Osteoblast (primary cell): ENCODE measurements at regions not wholly inside any gene's neighbourhood (a gene's known extent, or its start where the extent isn't known, plus 50 kb on each side); places are given as distances from the start of the nearest gene placed in this dataset.

Source experiments
- DNase-seq: peaks from one replicate; pipeline ENCODE4 v3.0.0; 2011; ENCODE audit warnings: low spot score, mixed read lengths; ENCODE audit not compliant: insufficient read length; ENCODE audit errors: missing footprints
- H2AFZ ChIP-seq: 2 replicates; pipeline ENCODE4 v1.6.0; 2011; ENCODE audit warnings: mild to moderate bottlenecking, low read length
- H3K27ac ChIP-seq: 2 replicates; pipeline ENCODE4 v1.5.1; 2011; ENCODE audit warnings: mild to moderate bottlenecking, low read depth, low read length, moderate library complexity
- H3K27me3 ChIP-seq: 2 replicates; pipeline ENCODE4 v1.6.0; 2012; ENCODE audit warnings: mild to moderate bottlenecking, control low read depth, inconsistent platforms, low read length, moderate library complexity; ENCODE audit not compliant: insufficient read depth
- H3K36me3 ChIP-seq: 2 replicates; pipeline ENCODE4 v1.5.1; 2011; ENCODE audit warnings: mild to moderate bottlenecking, low read length, control low read depth, moderate library complexity; ENCODE audit not compliant: insufficient read depth
- H3K4me1 ChIP-seq: 2 replicates; pipeline ENCODE4 v1.5.1; 2011; ENCODE audit warnings: mild to moderate bottlenecking, low read length, control low read depth, moderate library complexity; ENCODE audit not compliant: insufficient read depth
- H3K4me2 ChIP-seq: 2 replicates; pipeline ENCODE4 v1.6.0; 2011; ENCODE audit warnings: mild to moderate bottlenecking, low read length; ENCODE audit not compliant: insufficient read depth
- H3K4me3 ChIP-seq: fragments of 200-600 bp; sonication (generic); 3 replicates; pipeline ENCODE4 v1.5.1; 2012; ENCODE audit warnings: mild to moderate bottlenecking, low read length, inconsistent platforms; ENCODE audit not compliant: insufficient read depth
- H3K79me2 ChIP-seq: 2 replicates; pipeline ENCODE4 v1.6.0; 2012; ENCODE audit warnings: mild to moderate bottlenecking, low read length, control low read depth, inconsistent platforms; ENCODE audit not compliant: insufficient read depth
- H3K9me3 ChIP-seq: 2 replicates; pipeline ENCODE4 v1.5.1; 2011; ENCODE audit warnings: low read depth, low read length, control low read depth
- H4K20me1 ChIP-seq: 2 replicates; pipeline ENCODE4 v1.6.0; 2012; ENCODE audit warnings: mild to moderate bottlenecking, low read length, control low read depth; ENCODE audit not compliant: insufficient read depth
- TF ChIP-seq, protein P1 (sequence below): IDR thresholded peaks from 2 replicates; pipeline ENCODE4 v1.5.1; 2011; ENCODE audit warnings: mild to moderate bottlenecking, low read depth, low read length, moderate library complexity; ENCODE audit errors: extremely low read depth

DNA sequence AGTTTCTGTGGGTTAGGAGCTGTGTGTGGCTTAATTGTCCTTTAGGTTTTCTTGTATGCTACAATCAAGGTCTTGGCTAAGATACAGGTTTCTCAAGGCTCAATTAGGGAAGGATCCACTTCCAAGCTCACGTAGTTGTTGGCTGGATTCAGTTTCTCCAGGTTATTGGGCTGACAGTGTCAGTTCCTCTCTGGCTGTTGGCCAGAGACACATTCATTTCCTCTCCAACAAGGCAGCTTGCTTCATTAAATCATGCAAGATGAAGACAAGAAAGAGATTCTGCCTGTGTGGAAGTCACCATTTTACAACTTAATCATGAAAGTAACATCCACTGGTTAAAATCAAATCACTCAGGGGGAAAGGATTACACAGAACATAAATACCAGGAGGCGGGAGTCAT is 275.7 kb upstream of the KIF2A start:
- H3K4me2 ChIP-seq = no peak overlapping the region
- no peaks in the 10 kb centered on the region for H3K4me1 ChIP-seq
- no peaks in the 10 kb centered on the region for H4K20me1 ChIP-seq
- TF ChIP-seq, protein P1, sequence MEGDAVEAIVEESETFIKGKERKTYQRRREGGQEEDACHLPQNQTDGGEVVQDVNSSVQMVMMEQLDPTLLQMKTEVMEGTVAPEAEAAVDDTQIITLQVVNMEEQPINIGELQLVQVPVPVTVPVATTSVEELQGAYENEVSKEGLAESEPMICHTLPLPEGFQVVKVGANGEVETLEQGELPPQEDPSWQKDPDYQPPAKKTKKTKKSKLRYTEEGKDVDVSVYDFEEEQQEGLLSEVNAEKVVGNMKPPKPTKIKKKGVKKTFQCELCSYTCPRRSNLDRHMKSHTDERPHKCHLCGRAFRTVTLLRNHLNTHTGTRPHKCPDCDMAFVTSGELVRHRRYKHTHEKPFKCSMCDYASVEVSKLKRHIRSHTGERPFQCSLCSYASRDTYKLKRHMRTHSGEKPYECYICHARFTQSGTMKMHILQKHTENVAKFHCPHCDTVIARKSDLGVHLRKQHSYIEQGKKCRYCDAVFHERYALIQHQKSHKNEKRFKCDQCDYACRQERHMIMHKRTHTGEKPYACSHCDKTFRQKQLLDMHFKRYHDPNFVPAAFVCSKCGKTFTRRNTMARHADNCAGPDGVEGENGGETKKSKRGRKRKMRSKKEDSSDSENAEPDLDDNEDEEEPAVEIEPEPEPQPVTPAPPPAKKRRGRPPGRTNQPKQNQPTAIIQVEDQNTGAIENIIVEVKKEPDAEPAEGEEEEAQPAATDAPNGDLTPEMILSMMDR = no peak
- no peaks in the 10 kb centered on the region for H3K79me2 ChIP-seq
- H3K36me3 ChIP-seq = no peaks in the 10 kb centered on the region
- no peak overlapping the region for H3K4me3 ChIP-seq
- H3K9me3 ChIP-seq = no peaks in the 10 kb centered on the region
- H3K27ac ChIP-seq = no peak overlapping the region
- H3K27me3 ChIP-seq = no peaks in the 10 kb centered on the region
- no peak overlapping the region for H2AFZ ChIP-seq
- DNase-seq = no peak

DNA sequence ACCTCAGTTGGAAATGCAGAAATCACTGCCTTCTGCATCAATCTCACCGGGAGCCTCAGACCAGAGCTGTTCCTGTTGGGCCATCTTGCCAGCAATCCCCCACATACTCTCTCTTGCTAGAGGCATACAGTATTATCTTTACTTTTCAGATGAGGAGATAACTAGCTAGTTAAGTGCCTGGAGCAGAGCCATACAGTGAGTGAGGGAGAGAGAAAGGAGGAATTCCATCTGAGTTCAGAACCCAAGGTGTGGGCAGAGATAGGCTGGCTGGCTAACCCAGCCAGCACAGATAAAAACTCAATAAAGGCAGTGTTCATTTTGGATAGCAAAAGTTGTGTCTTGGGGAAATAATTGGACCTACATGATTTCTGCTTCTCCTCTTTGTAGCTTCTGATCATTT is 268.0 kb upstream of the KIF2A start:
- Histone ChIP-seq H2AFZ (no peak overlapping the region), H3K27me3 (no peaks in the 10 kb centered on the region), H4K20me1 (no peaks in the 10 kb centered on the region), H3K4me3 (no peak overlapping the region), H3K79me2 (no peaks in the 10 kb centered on the region), H3K4me1 (no peaks in the 10 kb centered on the region), H3K36me3 (no peaks in the 10 kb centered on the region), H3K9me3 (no peaks in the 10 kb centered on the region), H3K27ac (no peak overlapping the region), H3K4me2 (no peak overlapping the region)
- no peak for DNase-seq
- TF ChIP-seq, protein P1 = no peak

DNA sequence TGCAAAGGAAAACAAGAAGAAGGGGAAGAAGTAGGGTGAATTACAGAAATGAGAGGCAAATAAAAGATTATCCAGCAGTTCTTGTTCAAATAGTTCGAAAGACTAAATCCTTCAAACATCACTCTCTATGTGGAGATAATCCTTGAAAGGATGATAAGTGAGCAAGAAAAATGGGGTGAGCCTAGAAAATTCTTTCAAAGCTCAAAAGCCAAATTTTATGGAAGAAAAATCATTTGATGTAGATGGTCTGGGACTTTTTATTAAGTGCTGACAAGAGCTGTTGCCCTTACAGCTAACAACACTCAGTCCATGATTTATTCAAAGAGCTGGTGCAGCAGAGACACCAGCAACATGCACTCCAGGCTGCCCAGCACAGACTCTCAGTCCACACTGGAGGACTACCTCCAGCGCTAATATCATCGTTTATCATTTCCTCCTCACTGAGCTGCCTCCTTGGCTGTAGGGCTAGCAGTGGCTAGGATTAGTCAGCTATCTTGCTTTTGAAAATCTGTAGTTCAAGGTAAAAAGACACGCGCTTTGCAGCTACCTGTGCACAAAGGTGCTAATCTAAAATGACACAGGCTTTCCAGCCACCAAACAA is 264.8 kb upstream of the KIF2A start:
- H3K4me2 ChIP-seq = no peak overlapping the region
- no peaks in the 10 kb centered on the region for H3K79me2 ChIP-seq
- H3K27me3 ChIP-seq = no peaks in the 10 kb centered on the region
- no peaks in the 10 kb centered on the region for H3K9me3 ChIP-seq
- H3K4me1 ChIP-seq = no peaks in the 10 kb centered on the region
- H3K27ac ChIP-seq = no peak overlapping the region
- H3K4me3 ChIP-seq = no peak overlapping the region
- TF ChIP-seq, protein P1 = no peak
- no peak for DNase-seq
- H4K20me1 ChIP-seq = no peaks in the 10 kb centered on the region
- H3K36me3 ChIP-seq = no peaks in the 10 kb centered on the region
- H2AFZ ChIP-seq = no peak overlapping the region

GRCh38 chr5:62042007-62042406 is 264.0 kb upstream of the KIF2A start:
- TF ChIP-seq, protein P1 = no peak
- Histone ChIP-seq H3K27me3 (no peaks in the 10 kb centered on the region), H4K20me1 (no peaks in the 10 kb centered on the region), H3K36me3 (no peaks in the 10 kb centered on the region), H3K9me3 (no peaks in the 10 kb centered on the region), H3K4me1 (no peaks in the 10 kb centered on the region), H3K27ac (no peak overlapping the region), H3K4me2 (no peak overlapping the region), H3K79me2 (no peaks in the 10 kb centered on the region), H3K4me3 (no peak overlapping the region), H2AFZ (no peak overlapping the region)
- DNase-seq = no peak
